ENCODE measurements at regions not wholly inside any gene's neighbourhood (a gene's known extent, or its start where the extent isn't known, plus 50 kb on each side); places are given as distances from the start of the nearest gene placed in this dataset.

- no peak for TF ChIP-seq CTCF (conservative IDR thresholded peaks at IDR 0.05; ENCODE audit: low read depth, low read length)
- TF ChIP-seq CEBPB (IDR thresholded peaks at IDR 0.05; ENCODE audit: low read depth, low read length) = no peak
- TF ChIP-seq RCOR1 (IDR thresholded peaks at IDR 0.05; ENCODE audit: insufficient replicate concordance, low read length) = no peak
- no peak for TF ChIP-seq POLR2A (IDR thresholded peaks at IDR 0.05; ENCODE audit: low read depth, low read length)
- TF ChIP-seq MAZ (IDR thresholded peaks at IDR 0.05; ENCODE audit: borderline replicate concordance, low read depth, low read length) = no peak
These were observed 940.8 kb downstream of the SLC6A15 start for GRCh38 chr12:83971781-83972180.

Data from IMR-90 (cell line).